GM12878 (cell line): ENCODE measurements at regions not wholly inside any gene's neighbourhood (a gene's known extent, or its start where the extent isn't known, plus 50 kb on each side); places are given as distances from the start of the nearest gene placed in this dataset.

Experiments used
- POLR2AphosphoS5 ChIP-seq: IDR thresholded peaks from 2 replicates; pipeline ENCODE4 v1.6.1; 2011; ENCODE audit warnings: mild to moderate bottlenecking, low read length, inconsistent platforms
- RFX5 ChIP-seq: IDR thresholded peaks from 2 replicates; pipeline ENCODE4 v1.6.1; 2011; ENCODE audit warnings: low read depth, low read length, improper control_type of control experiment
- TF ChIP-seq, protein P1 (sequence below), 3 experiments: IDR thresholded peaks in 2 of 3; conservative IDR thresholded peaks in 1 of 3; 2 replicates each; pipeline ENCODE4 v1.5.1; 2011; ENCODE audit warnings: low read depth in 3 of 3, low read length in 3 of 3, mild to moderate bottlenecking in 3 of 3, control low read depth in 2 of 3, moderate library complexity in 2 of 3, inconsistent platforms in 1 of 3, mixed read lengths in 1 of 3; ENCODE audit not compliant: control insufficient read depth in 2 of 3, insufficient read depth in 1 of 3; ENCODE audit errors: extremely low read depth in 1 of 3

DNA sequence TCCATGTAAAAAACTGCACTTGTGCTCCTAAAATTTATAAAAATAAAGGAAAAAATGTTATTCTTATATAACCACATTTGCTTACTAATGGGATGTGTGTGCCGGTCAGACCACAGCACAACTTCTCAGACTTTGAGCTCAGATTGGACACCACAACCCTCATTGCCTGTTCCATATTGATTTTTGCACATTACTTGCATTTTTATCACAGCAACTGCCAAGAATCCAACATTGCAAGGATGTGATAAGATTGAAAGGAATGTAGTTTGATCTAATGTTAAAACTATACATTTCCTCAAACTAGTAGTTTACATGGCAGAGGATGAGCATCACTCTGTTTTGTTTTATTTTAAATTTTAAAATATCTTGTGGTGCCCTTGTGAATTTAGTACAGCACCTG, 227.8 kb downstream of the KDR start:
- TF ChIP-seq, protein P1, sequence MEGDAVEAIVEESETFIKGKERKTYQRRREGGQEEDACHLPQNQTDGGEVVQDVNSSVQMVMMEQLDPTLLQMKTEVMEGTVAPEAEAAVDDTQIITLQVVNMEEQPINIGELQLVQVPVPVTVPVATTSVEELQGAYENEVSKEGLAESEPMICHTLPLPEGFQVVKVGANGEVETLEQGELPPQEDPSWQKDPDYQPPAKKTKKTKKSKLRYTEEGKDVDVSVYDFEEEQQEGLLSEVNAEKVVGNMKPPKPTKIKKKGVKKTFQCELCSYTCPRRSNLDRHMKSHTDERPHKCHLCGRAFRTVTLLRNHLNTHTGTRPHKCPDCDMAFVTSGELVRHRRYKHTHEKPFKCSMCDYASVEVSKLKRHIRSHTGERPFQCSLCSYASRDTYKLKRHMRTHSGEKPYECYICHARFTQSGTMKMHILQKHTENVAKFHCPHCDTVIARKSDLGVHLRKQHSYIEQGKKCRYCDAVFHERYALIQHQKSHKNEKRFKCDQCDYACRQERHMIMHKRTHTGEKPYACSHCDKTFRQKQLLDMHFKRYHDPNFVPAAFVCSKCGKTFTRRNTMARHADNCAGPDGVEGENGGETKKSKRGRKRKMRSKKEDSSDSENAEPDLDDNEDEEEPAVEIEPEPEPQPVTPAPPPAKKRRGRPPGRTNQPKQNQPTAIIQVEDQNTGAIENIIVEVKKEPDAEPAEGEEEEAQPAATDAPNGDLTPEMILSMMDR (IDR thresholded peaks at IDR 0.05 in 2 of 3, conservative IDR thresholded peaks at IDR 0.05 in 1 of 3; ENCODE audit: control insufficient read depth in 2 of 3, extremely low read depth in 1 of 3, insufficient read depth in 1 of 3, low read depth in 3 of 3, low read length in 3 of 3): no peak
- no peak for TF ChIP-seq RFX5
- no peak for TF ChIP-seq POLR2AphosphoS5
